ENCODE measurements at regions not wholly inside any gene's neighbourhood (a gene's known extent, or its start where the extent isn't known, plus 50 kb on each side); places are given as distances from the start of the nearest gene placed in this dataset.

- no peak for TF ChIP-seq CTCF (conservative IDR thresholded peaks at IDR 0.05; ENCODE audit: low read depth, low read length)
- H3K4me3 ChIP-seq (ENCODE audit: low read length) = no peak overlapping the region
Measured at GRCh38 chr9:23219471-23219870, 606.6 kb downstream of the ELAVL2 start.

GRCh38 chr9:23220171-23220570 is 605.9 kb downstream of the ELAVL2 start:
- no peak for TF ChIP-seq CTCF (conservative IDR thresholded peaks at IDR 0.05; ENCODE audit: low read depth, low read length)
- H3K4me3 ChIP-seq (ENCODE audit: low read length) = no peak overlapping the region
- no peak for DNase-seq (ENCODE audit: low read depth)

More at GRCh38 chr9:23219471-23219870, 606.6 kb downstream of the ELAVL2 start:
- no peak for DNase-seq (ENCODE audit: low read depth)

- H3K4me3 ChIP-seq (ENCODE audit: low read length) = no peak overlapping the region
- DNase-seq (ENCODE audit: low read depth) = no peak
- TF ChIP-seq CTCF (conservative IDR thresholded peaks at IDR 0.05; ENCODE audit: low read depth, low read length) = no peak
Measured at GRCh38 chr9:23220957-23221356, 605.1 kb downstream of the ELAVL2 start.

DNA sequence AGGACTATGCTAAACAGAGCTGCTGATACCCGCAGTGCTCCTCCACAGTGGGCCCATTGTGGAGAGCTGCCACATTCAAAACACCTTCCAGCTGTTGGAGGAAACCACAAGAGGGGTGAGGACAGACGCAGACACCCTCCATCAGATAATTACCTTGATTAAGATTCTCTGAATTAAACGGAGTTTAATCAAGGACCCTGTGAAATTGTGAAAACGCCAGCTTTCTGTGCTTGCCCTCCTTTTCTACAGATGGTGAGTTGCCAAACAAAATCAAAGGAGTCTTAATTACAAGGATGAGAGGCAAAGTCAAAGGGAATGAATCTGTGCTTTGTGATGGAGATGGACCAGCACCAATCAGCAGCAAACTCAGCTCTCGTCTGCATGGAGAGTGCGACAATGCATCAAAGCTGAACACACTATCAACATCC is 596.1 kb downstream of the ELAVL2 start:
- no peak for TF ChIP-seq CTCF (conservative IDR thresholded peaks at IDR 0.05; ENCODE audit: low read depth, low read length)
- DNase-seq (ENCODE audit: low read depth) = no peak
- no peak overlapping the region for H3K4me3 ChIP-seq (ENCODE audit: low read length)

DNA sequence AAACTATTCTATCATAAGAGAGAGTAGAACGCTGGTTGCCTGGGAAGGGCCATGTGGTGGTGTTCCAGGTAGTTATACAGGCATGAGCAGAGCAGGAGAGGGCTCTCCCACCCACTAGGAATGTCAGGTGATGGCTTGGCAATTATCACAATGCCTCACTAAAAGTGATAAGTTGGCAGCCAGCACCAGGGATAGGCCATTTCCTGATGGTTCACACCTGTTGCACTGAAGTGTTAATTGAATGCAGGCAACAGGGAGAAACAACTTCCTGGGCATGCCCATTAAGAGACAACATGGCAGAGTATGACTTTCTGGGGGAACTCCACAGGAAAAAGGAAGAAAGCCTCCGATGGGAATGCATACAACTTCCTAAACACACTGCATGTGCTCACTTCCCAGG is 593.2 kb downstream of the ELAVL2 start:
- no peak for TF ChIP-seq CTCF (conservative IDR thresholded peaks at IDR 0.05; ENCODE audit: low read depth, low read length)

DNA sequence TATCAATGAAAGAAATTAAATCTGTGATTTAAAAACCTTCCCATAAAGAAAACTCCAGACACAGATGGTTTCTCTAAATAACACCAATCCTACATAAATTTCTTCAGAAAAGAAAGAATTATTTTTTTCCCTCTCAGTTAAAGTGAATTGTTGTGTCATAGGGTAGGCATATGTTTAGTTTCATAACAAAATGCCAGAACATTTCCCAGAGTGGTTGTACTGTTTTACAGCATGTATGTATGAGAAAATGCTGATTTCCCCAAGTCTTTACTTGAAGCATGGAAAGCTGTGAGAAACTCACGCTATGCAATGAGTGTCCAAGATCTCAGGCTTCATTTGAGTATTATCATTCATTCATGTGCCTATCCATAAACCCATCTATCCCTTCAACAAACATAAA is 582.5 kb downstream of the ELAVL2 start:
- no peak for TF ChIP-seq CTCF (conservative IDR thresholded peaks at IDR 0.05; ENCODE audit: low read depth, low read length)
- DNase-seq (ENCODE audit: low read depth) = no peak
- no peak overlapping the region for H3K4me3 ChIP-seq (ENCODE audit: low read length)

More for the DNA sequence above, 593.2 kb downstream of the ELAVL2 start:
- no peak overlapping the region for H3K4me3 ChIP-seq (ENCODE audit: low read length)
- DNase-seq (ENCODE audit: low read depth) = no peak

- TF ChIP-seq CTCF (conservative IDR thresholded peaks at IDR 0.05; ENCODE audit: low read depth, low read length) = no peak
- H3K4me3 ChIP-seq (ENCODE audit: low read length) = no peak overlapping the region
- no peak for DNase-seq (ENCODE audit: low read depth)
Measured at GRCh38 chr9:23245067-23245466, 581.0 kb downstream of the ELAVL2 start.

Data from retinal pigment epithelial cell (primary cell).